ENCODE measurements at regions not wholly inside any gene's neighbourhood (a gene's known extent, or its start where the extent isn't known, plus 50 kb on each side); places are given as distances from the start of the nearest gene placed in this dataset.
A peak's percentile ranks its signal among the peaks of the same experiment; 100 is the strongest.
"Not testable (repeated sequence)": the region's sequence is repeated elsewhere in the genome, so short reads cannot be mapped to it uniquely, and the experiment has no call there.

GRCh38 chr7:42720991-42721796 is 190.7 kb downstream of the C7orf25 start:
- no peak for DNase-seq

- no peak for DNase-seq
These were observed 191.9 kb downstream of the C7orf25 start for GRCh38 chr7:42720012-42720411.

GRCh38 chr7:42718466-42718865 is 193.4 kb downstream of the C7orf25 start:
- DNase-seq = not testable (repeated sequence)

GRCh38 chr7:42714356-42714755 is 197.5 kb downstream of the C7orf25 start:
- DNase-seq = no peak

GRCh38 chr7:42709284-42709683 is 202.6 kb downstream of the C7orf25 start:
- DNase-seq = no peak

- DNase-seq = no peak
These were observed 207.2 kb downstream of the C7orf25 start for GRCh38 chr7:42704710-42705109.

- no peak for DNase-seq
These were observed 209.2 kb downstream of the C7orf25 start for GRCh38 chr7:42702647-42703046.

- DNase-seq = no peak
These were observed 211.2 kb downstream of the C7orf25 start for GRCh38 chr7:42700406-42701327.

GRCh38 chr7:42699380-42700178 is 212.3 kb downstream of the C7orf25 start:
- DNase-seq = no peak

GRCh38 chr7:42698600-42699374 is 213.1 kb downstream of the C7orf25 start:
- no peak for DNase-seq

GRCh38 chr7:42694894-42695507 is 216.9 kb downstream of the C7orf25 start:
- no peak for DNase-seq

GRCh38 chr7:42693722-42694121 is 218.1 kb downstream of the C7orf25 start:
- no peak for DNase-seq

GRCh38 chr7:42692621-42693020 is 219.2 kb downstream of the C7orf25 start:
- no peak for DNase-seq

- DNase-seq = peak; percentile 46
These were observed 220.9 kb downstream of the C7orf25 start for GRCh38 chr7:42690794-42691639.

GRCh38 chr7:42689626-42690025 is 222.2 kb downstream of the C7orf25 start:
- no peak for DNase-seq

GRCh38 chr7:42688056-42688371 is 223.9 kb downstream of the C7orf25 start:
- no peak for DNase-seq

GRCh38 chr7:42687211-42688055 is 224.4 kb downstream of the C7orf25 start:
- no peak for DNase-seq

- no peak for DNase-seq
These were observed 225.2 kb downstream of the C7orf25 start for GRCh38 chr7:42686594-42687156.

- DNase-seq = no peak
These were observed 226.0 kb downstream of the C7orf25 start for GRCh38 chr7:42685911-42686310.

Data from EL (cell line).